ENCODE measurements at regions not wholly inside any gene's neighbourhood (a gene's known extent, or its start where the extent isn't known, plus 50 kb on each side); places are given as distances from the start of the nearest gene placed in this dataset.

GRCh38 chr7:19620470-19620869 lies 88.4 kb downstream of the POLR1F start:
- TF ChIP-seq CTCF (optimal IDR thresholded peaks at IDR 0.05 in 1 of 3, IDR thresholded peaks at IDR 0.05 in 1 of 3, conservative IDR thresholded peaks at IDR 0.05 in 1 of 3; ENCODE audit: extremely low read depth in 1 of 3, insufficient read depth in 2 of 3, low read length in 3 of 3) (no peak), EZH2 (IDR thresholded peaks at IDR 0.05; ENCODE audit: low read length) (no peak)
